ENCODE measurements at regions not wholly inside any gene's neighbourhood (a gene's known extent, or its start where the extent isn't known, plus 50 kb on each side); places are given as distances from the start of the nearest gene placed in this dataset.

DNA sequence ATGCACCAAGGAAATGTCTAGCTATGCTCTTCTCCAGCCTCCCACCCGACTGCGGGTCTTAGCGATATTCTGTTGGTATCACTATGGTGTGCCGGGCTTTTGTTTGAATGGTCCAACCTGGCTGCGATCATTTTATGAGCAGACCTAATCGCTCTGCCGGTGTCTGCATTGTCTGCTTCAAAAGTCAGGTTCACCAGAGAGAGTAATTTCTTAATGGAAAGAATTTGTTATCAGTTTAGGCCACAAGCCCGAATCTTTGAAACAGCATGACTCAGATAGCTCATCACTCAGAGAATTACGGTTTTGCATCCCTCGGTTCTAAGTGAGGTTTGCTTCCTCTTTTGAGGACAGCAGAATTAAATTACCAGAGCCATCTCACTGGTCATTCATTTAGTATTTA lies 521.0 kb upstream of the ARID1B start:
- DNase-seq (ENCODE audit: extremely low read depth, low read depth): no peak
- H3K4me3 ChIP-seq (replicated peaks; ENCODE audit: low read depth, low read length): no peak overlapping the region
- TF ChIP-seq, protein P1, sequence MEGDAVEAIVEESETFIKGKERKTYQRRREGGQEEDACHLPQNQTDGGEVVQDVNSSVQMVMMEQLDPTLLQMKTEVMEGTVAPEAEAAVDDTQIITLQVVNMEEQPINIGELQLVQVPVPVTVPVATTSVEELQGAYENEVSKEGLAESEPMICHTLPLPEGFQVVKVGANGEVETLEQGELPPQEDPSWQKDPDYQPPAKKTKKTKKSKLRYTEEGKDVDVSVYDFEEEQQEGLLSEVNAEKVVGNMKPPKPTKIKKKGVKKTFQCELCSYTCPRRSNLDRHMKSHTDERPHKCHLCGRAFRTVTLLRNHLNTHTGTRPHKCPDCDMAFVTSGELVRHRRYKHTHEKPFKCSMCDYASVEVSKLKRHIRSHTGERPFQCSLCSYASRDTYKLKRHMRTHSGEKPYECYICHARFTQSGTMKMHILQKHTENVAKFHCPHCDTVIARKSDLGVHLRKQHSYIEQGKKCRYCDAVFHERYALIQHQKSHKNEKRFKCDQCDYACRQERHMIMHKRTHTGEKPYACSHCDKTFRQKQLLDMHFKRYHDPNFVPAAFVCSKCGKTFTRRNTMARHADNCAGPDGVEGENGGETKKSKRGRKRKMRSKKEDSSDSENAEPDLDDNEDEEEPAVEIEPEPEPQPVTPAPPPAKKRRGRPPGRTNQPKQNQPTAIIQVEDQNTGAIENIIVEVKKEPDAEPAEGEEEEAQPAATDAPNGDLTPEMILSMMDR (IDR thresholded peaks at IDR 0.05; ENCODE audit: low read depth, low read length, missing control alignments): no peak

DNA sequence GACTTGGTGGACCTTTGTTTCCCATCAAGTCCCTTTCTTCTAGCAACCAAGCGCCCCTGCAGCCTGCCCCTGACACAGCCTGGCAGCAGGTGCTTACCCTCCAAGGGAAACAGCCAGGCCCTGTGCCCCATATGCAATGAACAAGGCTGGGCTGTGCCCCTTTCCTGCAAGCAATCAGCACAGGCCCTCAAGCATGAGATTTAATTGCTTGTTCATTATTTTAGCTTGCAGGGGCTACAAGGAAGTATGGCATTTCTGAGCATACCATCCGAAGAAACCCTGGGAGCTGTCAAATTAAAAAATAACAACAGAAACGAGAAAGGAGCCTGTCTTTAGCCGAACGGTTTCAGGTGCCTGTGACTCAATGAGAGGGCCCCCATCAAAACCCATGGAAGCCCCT lies 522.9 kb upstream of the ARID1B start:
- TF ChIP-seq, protein P1 (IDR thresholded peaks at IDR 0.05; ENCODE audit: low read depth, low read length, missing control alignments): no peak
- H3K4me3 ChIP-seq (replicated peaks; ENCODE audit: low read depth, low read length): no peak overlapping the region
- no peak for DNase-seq (ENCODE audit: extremely low read depth, low read depth)

DNA sequence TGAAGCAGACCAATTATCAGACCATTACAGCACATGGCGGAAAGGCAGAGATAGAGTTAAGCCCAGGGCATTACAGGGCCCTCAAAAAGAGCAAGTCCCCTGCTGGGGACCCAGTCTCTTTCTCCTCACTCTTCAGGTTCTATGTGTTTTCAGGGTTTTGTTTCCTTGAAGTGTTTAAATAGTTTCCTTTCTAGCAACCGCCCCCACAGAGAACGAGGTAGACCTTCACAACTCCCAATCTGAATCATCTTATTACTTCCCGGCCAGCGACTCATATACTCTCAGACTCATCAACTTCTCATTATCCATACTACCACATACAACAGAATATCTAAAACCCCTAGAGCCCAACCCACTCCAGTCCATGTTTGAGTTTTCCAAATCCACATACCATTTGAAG lies 526.6 kb upstream of the ARID1B start:
- DNase-seq (ENCODE audit: extremely low read depth, low read depth): no peak
- no peak overlapping the region for H3K4me3 ChIP-seq (replicated peaks; ENCODE audit: low read depth, low read length)
- TF ChIP-seq, protein P1 (IDR thresholded peaks at IDR 0.05; ENCODE audit: low read depth, low read length, missing control alignments): no peak

DNA sequence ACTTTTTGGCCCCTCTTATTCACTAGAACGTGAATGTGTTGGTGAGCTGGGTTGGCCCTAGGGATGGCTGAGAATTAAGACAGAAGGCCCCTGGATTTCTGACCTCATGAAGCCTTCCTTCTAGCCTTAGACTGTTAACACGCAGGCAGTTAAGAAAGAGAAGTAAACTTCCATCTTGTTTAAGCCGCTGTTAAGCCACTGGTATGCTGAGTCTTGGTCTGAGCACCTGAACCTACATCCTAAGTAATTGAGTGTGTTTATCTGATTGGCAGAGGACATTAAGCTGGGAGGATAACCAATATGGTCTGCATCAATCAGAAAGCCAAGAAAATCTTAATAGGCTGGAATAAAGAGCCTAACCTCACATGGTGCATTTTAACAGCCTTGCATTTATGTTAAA lies 535.0 kb upstream of the ARID1B start:
- TF ChIP-seq, protein P1 (IDR thresholded peaks at IDR 0.05; ENCODE audit: low read depth, low read length, missing control alignments): no peak
- DNase-seq (ENCODE audit: extremely low read depth, low read depth): no peak
- H3K4me3 ChIP-seq (replicated peaks; ENCODE audit: low read depth, low read length): no peak overlapping the region

GRCh38 chr6:156231026-156231765 lies 546.0 kb upstream of the ARID1B start:
- no peak overlapping the region for H3K4me3 ChIP-seq (replicated peaks; ENCODE audit: low read depth, low read length)
- no peak for DNase-seq (ENCODE audit: extremely low read depth, low read depth)
- TF ChIP-seq, protein P1 (IDR thresholded peaks at IDR 0.05; ENCODE audit: low read depth, low read length, missing control alignments): no peak

DNA sequence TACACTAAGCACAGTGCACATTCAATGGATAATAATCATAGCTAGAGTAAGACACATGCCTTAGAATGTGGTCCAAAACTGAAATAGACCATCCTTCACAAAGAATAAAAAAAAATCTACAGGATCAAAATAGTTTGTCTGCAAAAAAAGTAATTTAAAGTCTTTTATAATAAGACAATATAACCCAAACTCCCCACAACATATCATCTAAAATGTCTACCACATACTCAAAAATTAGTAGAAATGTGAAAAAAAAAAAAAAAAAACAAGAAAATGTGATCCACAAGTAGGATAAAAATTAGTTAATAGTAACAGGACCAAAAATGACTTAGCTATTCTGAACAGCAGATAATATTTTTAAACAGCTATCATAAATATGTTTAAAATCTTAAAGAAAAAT lies 557.2 kb upstream of the ARID1B start:
- TF ChIP-seq, protein P1 (IDR thresholded peaks at IDR 0.05; ENCODE audit: low read depth, low read length, missing control alignments): no peak
- no peak overlapping the region for H3K4me3 ChIP-seq (replicated peaks; ENCODE audit: low read depth, low read length)
- no peak for DNase-seq (ENCODE audit: extremely low read depth, low read depth)

DNA sequence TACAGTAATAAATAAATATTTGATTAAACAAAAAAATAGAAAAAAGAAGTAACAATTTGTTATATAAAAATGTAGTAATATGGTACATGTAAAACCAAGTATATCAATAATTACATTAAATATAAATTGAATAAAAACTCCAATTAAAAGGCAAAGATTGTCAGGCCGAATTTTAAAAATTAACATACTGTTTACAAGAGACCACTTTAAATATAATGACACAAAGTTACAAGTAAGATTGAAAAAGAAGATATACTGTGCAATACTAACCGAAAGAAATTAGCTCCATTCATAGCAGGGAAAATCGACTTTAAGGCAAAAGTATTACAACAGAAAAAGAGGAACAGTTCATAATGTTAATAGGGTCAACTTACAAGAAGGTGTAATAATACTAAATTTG lies 571.5 kb upstream of the ARID1B start:
- TF ChIP-seq, protein P1 (IDR thresholded peaks at IDR 0.05; ENCODE audit: low read depth, low read length, missing control alignments): no peak
- no peak for DNase-seq (ENCODE audit: extremely low read depth, low read depth)
- H3K4me3 ChIP-seq (replicated peaks; ENCODE audit: low read depth, low read length): no peak overlapping the region
